Urothelium cell line (cell line): ENCODE measurements at regions not wholly inside any gene's neighbourhood (a gene's known extent, or its start where the extent isn't known, plus 50 kb on each side); places are given as distances from the start of the nearest gene placed in this dataset.
A peak's percentile ranks its signal among the peaks of the same experiment; 100 is the strongest.
"Not testable (repeated sequence)": the region's sequence is repeated elsewhere in the genome, so short reads cannot be mapped to it uniquely, and the experiment has no call there.

Source experiments
- DNase-seq: peaks from one replicate; pipeline ENCODE4 v3.0.0; 2011; ENCODE audit warnings: low spot score, mixed read lengths
- FAIRE-seq: peaks from 2 replicates; lab custom pipeline; 2011; peaks lifted over from hg19 to GRCh38; lab: Jason Lieb, UNC

DNA sequence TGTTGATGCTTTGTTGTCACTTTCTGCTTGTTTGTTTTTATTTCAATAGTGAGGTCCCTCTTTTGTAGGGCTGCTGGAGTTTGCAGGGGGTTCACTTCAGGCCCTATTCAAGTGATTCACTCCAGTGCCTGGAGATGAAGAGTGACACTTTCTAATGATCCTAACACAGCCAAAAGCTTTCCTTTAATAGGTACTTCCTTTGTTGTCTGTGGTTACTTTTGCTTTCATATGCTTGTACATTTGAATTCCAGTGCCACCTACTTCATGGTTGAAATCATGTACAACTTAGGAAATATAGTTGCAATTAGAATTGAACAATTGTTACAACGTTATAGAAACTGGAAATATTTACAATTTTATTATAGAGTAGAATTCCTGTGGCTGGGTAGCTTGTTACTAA, 466.8 kb upstream of the EPHA3 start:
- DNase-seq, result no peak
- no peak for FAIRE-seq

DNA sequence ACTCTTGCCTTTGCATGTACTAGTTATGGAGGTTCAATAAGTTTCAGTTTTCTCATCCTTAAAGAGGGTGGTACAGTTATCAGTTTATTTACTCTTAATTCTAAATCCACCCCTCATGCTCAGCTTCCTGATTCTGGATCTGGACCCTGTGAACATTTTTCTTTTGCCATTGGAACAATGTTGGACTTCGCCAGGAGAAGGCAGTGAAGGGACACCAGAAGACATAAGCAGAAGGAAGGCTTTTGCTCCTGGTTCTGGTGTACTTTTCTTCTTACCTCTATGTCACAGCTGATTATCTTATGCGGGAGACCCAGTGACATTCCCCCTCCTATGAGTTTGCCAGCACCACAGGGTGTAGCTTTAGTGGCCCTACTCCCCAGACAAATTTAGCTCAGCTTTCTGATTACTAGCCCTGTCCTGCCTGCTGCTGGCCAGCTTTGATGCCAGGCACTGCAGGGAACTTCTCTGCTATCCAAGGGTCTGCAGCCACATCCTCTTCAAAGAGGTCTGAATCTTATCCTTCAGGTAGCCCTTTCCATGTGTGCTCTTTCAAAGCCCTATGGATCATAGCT, 466.3 kb upstream of the EPHA3 start:
- FAIRE-seq, result no peak

DNA sequence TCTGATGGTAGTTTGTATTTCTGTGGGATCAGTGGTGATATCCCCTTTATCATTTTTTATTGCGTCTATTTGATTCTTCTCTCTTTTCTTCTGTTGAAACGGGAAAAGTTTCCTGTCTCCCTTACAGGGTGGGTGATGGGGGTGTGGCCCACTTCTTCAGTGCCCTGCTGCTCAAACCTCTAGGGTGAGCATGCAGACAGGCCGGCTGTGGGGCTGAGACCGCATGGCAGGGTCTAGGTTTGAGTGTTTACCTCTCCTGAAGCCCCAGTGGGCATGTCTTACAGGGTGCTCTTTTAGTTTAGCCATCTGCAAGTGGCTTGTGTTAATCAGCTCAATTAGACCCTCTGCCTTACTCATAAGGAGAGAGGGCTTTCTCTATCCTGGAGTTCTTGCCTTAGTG, 450.0 kb upstream of the EPHA3 start:
- no peak for DNase-seq
- no peak for FAIRE-seq

More for the DNA sequence above, 466.3 kb upstream of the EPHA3 start:
- DNase-seq, result no peak

DNA sequence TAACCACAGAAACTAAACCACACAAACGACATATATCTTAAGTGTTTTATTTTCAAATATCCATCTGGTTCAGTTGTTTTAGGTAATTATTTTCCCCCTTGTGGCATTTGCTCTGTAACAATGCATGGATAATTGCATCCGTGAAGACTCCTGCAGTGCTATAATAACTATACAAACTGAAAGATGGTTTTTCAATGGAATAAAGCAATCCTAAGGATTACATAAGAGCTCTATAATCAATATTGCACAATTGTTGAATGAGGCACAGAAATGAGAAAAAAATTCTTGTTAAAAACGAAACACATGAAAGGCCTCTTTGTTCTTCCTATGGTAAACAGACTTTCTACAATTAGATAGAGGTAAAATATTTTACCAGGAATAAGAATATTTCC, 446.0 kb upstream of the EPHA3 start:
- DNase-seq (no peak), FAIRE-seq (no peak)

DNA sequence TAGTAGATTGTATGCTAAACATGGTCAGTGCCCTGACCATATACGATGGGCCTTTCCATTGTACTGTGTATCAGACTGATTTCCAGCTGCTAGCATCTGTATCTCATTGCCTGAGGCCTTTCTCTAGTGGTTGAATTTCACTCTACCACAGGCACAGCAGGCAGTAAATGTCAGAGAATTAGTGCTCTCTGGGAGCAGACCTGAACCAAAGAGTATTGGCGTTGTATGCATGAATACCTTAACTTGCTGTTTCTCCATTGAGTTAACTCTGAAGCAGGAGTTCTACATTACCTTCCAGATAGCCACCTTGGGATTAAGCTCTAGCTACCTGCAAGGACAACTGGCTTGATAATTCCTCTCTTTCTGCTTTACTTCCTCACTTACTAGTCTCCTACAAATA, 439.2 kb upstream of the EPHA3 start:
- FAIRE-seq, result no peak
- no peak for DNase-seq

DNA sequence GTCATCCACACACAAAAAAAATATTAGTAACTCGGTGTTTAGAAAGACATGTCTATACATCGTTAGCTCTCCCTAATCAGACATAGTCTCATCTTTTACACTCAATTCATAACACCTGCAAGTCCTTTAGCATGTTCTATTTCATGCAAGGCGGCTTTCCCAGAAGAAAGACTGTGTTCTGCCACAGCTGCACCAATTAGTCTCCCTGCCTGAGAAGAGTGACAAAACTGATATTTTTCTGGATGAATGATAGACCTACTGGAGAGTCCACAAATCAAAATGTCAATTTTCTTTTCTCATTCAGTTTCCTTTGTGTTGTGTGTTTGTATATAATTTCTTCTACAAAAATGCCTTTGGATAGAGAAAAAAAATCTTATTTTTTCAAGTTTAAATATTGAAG, 435.8 kb upstream of the EPHA3 start:
- FAIRE-seq, result no peak
- DNase-seq, result no peak

DNA sequence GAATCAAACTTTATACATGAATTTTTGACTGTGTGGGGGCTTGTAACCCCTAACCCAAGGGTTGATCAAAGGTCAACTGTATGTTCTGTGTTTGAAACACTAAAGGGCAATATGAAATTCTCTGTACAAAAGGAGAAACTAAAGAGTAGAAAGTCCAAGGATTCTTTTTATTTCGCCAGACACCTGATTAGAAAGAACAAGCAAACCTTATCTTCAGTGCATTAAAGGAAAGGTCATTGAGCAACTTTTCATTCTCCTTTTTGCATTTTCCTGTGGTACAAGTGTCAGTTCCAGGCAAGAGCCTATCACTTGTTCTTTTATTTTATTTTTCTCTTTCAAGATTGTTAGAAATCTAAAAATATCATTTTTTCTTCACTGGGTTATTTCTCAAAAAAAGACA, 430.1 kb upstream of the EPHA3 start:
- FAIRE-seq, result no peak
- no peak for DNase-seq

DNA sequence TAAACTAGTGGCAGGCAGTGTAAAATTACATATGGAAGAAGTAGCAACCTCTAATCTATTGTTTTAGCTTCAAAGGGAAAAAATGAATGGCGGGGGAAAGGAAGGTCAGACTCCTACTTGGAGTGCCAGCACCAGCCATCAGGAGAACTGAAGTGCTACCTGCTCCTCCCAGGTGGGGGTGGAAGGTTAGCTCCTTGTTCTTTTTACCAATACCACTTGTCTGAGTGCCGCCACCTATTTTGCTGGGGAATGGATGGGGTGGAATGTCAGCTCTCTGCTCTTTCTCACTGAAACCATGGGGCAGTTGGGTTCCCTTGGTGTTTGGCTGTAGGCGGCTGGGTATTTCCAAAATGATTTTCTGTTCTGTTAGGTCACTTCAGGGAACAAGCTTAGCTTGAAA, 428.7 kb upstream of the EPHA3 start:
- DNase-seq, result no peak
- FAIRE-seq, result no peak

DNA sequence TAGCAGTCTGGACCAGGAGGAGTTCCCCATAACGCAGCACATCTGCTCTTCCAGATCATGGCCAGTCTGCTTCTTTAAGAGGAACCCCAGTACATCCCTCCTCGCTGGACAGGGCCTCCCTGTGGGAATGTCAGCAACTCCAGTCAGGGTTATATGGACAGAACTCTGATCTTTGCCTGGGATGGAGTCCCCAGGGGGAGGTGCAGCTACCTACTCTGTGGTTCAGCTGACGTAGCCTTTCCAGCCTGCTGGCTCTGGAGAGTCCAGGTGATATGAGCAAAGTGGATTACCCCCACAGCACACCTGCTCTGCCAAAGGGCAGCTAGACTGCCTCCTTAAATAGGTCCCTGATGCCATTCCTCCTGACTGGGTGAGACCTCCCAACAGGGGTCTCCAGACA, 417.1 kb upstream of the EPHA3 start:
- no peak for DNase-seq
- FAIRE-seq, result no peak

DNA sequence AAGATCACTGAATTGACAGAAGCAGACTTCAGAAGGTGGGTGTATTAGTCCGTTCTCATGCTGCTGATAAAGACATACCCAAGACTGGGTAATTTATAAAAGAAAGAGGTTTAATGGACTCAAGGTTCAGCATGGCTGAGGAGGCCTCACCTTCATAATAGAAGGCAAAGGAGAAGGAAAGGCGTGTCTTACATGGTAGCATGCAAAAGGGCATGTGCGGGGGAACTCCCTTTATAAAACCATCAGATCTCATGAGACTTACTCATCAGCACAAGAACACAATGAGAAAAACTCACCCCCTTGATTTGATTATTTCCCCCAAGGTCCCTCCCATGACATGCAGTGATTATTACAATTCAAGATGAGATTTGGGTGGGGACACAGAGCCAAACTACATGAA, 416.3 kb upstream of the EPHA3 start:
- DNase-seq (no peak), FAIRE-seq (no peak)

DNA sequence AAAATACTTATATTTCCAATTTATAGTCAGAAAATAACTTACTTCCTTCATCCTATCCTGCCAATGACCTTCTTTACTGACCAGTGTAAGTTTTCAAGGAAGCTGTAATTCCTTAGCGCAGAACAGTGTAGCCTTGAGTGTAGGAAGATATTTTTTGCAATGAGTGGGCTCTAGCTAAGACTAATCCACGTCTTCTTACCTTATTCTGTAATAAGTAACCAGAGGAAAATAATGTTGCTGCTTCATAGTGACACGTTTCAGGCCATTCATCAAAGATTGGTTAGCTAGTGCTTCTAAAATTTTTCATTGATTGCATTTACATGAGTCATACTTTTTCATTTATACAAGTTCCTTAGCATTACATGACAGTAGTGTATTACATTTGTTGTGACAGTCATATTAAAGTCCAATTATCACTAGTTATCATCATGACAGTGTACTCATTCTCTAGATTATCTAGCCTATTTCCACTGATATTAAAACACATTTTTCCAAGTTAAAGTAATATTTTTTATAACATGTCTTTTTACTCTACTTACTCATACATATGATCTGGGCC, 403.8 kb upstream of the EPHA3 start:
- FAIRE-seq (no peak), DNase-seq (no peak)

DNA sequence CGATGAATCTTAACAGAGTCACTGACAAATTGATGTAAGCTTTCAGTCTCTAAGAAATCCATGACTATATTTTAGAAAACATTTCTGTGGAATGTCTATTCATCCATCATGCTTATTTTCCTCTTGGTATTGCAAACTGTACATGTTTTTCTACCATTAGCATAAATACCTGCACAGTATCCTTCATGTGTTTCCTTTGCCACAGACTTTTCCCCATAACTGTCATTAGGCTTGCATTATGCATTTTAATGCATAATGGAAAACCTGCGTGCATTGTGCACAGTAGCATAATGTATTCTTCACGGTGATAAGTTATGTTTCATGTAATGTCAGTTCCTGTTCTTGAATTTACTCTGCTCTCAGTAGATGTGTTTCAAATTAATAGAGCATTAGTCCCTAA, 403.1 kb upstream of the EPHA3 start:
- FAIRE-seq (no peak), DNase-seq (no peak)

DNA sequence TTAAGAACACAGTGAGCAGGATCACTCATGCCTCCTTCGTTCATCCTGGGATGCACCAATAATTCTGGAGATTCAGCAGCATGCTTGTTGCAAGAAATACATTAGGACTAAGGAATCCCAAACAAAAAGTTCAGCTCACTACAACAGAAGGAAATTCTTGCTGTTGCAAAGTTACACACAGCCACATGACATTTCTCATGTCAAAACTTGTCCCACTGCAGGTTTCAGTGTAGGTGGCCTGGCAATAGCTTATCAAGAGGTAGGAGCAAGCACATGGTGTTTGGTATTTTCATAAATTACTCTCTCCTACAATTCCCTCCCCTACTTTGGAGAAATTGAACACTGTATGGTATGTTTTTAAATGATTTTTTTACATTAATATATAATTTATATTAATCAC, 399.6 kb upstream of the EPHA3 start:
- DNase-seq, result no peak
- no peak for FAIRE-seq

DNA sequence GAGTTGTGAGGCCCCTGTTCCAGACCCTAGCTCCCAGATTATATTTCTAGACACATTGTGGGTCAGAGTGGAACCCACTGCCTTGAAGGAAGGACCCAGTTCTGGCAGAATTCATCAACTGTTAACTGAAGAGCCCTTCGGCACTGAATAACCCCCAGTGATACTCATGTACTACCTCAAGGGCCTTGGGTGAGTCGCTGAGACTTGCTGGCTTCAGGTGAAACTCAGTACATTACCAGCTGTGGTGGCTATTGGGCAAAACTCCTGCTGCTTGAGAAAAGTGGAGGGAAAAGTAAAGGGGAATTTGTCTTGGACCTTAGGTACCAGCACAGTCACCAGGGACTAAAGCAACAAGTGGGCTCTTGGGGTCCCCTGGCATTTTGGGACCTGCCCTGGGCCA, 394.9 kb upstream of the EPHA3 start:
- DNase-seq (no peak), FAIRE-seq (no peak)

DNA sequence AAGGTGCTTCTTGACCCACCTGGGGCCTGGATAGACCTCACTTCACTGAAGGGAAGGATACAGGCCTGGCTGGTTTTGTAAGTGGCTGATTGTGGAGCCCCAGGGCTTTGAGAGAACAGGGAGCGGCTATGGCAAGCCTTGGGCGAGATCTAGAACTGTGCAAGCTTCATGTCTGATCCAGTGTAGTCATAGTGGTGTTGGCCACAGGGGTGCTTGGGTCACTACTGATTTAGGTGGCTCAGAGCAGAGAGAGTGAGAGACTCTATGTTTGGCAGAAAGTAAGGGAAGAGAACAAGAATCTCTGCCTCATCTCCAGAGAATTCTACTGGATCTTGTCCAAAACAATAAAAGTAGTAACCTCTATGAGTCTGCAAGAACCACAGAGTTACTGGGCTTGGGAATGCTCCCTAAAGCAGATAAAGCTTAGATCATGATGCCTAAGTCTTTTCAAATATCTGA, 394.2 kb upstream of the EPHA3 start:
- DNase-seq (peak; percentile 25), FAIRE-seq (no peak)

DNA sequence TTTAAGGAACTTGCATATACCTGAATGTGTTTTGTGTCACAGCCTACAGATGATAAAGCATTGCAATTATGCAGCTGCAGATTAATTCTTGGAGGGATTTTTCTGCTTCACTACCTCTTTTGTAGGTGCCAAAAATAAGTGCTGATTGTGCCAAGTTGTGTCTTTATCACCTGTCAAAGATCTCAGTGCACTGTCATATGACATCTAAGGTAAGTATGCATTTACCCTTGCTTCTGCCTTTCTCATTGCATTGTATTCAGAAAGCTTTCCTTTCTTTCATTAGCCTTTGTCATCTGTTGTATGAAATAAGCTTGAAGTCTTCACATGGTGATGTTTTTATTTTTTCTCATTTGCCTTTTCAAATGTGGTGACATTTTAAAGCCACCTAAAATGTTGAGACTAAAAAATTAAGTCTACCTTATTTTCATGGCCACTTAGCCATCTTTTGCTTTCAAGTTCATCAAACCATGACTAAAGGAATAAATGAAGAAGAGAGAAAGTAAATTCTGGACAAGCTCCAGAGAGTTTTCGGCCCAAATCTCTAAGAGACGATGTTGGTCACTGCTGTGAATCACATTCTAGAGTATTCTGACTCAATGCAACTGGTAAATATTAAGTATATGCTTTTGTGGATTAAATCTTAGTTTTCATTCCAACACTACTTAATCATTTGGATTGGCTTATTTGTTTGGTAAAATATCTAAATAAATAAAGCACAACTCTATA, 381.8 kb upstream of the EPHA3 start:
- FAIRE-seq (no peak), DNase-seq (no peak)

DNA sequence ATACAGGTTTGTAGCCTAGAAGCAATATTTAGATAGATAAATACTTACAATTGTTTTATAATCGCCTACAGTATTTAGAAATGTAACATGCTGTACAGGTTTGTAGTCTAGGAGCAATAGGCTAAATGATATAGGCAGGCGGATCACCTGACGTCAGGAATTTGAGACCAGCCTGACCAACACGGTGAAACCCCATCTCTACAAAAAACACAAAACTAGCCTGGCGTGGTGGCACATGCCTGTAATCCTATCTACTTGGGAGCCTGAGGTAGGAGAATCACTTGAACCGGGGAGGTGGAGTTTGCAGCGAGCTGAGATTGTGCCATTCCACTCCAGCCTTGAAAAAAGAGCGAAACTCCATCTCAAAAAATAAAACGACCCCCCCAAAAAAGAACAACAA, 375.2 kb upstream of the EPHA3 start:
- FAIRE-seq (no peak), DNase-seq (no peak)

DNA sequence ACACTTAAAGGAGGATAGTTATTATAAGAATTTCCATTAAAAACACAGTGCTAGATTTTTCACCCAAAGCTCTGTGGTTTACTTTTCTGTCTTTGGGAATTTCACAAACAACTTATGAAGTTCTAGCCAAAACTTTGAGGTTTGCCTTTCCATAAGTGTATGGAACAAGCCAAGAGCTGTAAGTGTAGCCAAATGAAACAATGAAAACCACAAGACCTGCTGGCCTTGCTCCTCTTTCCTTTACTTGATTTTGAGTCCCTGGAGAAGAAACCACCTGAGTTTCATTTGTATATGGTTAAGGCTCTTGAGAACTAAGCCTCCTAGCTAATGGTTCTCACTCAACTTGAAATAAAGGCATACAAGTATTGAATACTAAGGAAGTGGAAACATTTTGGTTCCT, 365.3 kb upstream of the EPHA3 start:
- FAIRE-seq, result no peak
- no peak for DNase-seq

DNA sequence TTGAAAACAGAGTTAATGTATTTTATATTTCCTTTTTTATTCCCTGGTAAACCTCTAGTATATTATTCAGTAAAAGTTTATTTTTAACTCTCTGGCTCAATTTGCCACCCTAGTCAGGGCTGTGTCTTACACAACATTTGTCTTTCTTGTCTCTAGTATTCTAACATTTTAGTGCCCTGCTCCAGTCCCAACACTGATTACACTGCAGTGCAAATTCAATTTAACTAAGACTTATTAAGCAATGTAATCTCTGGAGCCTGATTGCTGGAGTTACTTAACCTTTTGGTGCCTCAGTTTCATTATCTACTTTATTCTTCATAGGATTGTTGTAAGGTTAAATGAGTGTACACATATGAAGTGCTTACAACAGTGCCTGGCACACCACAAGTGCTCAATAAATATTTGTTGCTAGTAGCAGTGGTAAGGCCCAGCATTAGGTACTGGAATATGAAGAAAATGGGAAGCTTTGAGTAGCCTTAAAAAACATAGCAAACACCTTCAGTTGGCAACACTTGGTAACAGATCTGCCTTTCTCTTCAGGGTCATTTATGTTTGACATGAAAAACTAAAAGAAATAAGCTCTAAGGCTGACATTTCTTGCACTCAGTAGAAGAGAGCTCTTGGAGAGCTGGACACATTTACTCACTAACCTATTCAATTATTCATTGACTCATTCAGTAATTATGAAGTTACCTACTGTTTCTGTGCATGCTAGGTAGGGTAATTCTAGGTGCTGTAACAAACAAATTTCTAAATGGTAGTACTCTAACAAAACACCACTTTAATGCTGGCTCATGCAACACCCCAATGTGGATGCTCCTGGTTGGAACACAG, 364.5 kb upstream of the EPHA3 start:
- DNase-seq (no peak), FAIRE-seq (no peak)

DNA sequence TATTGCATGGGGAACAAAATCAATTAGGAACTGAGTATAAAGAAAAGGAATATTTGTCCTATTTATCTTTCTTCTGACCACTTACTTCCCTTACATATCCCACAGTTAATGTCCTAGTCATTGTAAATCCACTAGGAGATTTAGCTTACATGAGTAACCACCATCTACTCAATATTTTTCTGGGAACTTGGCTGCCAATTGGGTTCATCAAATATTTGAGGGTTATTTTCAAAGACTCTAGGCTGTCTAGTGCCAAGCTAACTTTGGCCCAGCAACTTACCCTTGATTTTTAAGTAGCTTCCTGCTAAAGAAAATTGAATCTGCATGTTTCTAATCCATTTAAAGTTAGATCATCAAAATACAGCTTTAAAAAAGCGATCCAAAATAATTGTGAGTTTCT, 362.5 kb upstream of the EPHA3 start:
- DNase-seq (no peak), FAIRE-seq (no peak)

DNA sequence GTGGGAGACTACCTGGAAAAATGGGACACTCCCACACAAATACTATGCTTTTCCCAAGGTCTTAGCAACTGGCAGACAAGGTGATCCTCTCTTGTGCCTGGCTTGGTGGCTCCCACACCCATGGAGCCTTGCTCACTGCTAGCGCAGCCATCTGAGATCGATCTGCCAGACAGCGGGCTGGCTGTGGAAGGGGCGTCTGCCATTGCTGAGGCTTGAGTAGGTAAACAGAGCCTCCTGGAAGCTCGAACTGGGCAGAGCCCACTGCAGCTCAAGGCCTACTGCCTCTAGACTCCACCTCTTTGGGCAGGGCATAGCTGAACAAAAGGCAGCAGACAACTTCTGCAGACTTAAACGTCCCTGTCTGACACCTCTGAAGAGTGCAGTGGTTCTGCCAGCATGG, 360.3 kb upstream of the EPHA3 start:
- FAIRE-seq, result not testable (repeated sequence)

DNA sequence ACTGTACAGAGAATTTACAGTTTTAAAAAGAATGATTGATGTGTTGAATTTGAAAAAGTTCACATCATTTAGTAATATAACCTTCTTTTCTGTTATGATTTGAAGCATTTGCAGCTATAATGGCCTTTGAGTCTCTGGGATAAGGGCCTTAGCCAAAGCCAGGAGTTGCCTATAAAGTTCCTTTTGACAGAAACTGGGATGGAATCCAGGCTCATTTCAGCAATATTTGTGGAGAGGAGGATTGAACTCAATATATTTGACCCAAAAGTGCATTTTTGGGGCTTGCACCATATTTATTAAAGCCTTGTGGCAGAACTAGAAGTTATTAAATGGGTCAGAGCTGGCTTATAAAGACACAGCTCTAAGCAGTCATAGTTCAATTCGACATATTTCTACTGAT, 348.7 kb upstream of the EPHA3 start:
- no peak for FAIRE-seq
- no peak for DNase-seq

More for the DNA sequence above, 360.3 kb upstream of the EPHA3 start:
- DNase-seq, result not testable (repeated sequence)
